ENCODE measurements at regions not wholly inside any gene's neighbourhood (a gene's known extent, or its start where the extent isn't known, plus 50 kb on each side); places are given as distances from the start of the nearest gene placed in this dataset.

DNA sequence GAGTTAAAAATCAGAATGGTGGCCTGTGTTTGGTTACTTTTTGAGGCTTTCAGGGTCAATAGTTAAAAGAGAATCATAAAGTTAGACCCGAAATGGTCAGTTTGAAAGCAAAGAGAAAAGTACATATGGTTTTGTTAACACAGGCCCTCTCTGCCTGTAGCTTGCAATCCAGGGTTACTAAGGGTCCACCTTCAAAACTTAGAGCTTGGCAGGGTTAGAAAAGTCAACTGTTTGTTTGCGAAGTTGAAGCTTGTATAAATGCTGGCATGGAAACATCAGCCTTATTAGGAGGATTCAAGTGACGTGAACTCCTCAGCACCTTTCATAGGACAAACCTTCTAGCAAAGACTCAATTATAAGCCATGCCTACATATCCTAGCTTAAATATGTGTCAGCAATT is 196.3 kb upstream of the SEMA3A start:
- no peak for TF ChIP-seq CTCF (conservative IDR thresholded peaks at IDR 0.05; ENCODE audit: low read depth, low read length)
- TF ChIP-seq EZH2 (IDR thresholded peaks at IDR 0.05; ENCODE audit: low read length, unreplicated experiment) = no peak

Data from PC-3 (cell line).